Panc1 (cell line): ENCODE measurements at regions not wholly inside any gene's neighbourhood (a gene's known extent, or its start where the extent isn't known, plus 50 kb on each side); places are given as distances from the start of the nearest gene placed in this dataset.

ENCODE experiments used
- CTCF ChIP-seq: fragments of 450-650 bp; IDR thresholded peaks from 2 replicates; pipeline ENCODE4 v1.5.1; 2017; ENCODE audit warnings: mild to moderate bottlenecking
- POLR2AphosphoS5 ChIP-seq: IDR thresholded peaks from 2 replicates; pipeline ENCODE4 v1.6.1; 2012; ENCODE audit warnings: mild to moderate bottlenecking, low read depth, low read length, moderate library complexity
- REST ChIP-seq, 2 experiments: IDR thresholded peaks; 2 replicates each; pipeline ENCODE4 v1.6.1; 2011 to 2012; ENCODE audit warnings: low read depth in 2 of 2, control low read depth in 1 of 2, low read length in 1 of 2, mild to moderate bottlenecking in 1 of 2, moderate library complexity in 1 of 2; ENCODE audit not compliant: insufficient read depth in 1 of 2
- TCF7L2 ChIP-seq: IDR thresholded peaks from 2 replicates; pipeline ENCODE4 v1.6.1; 2011; ENCODE audit warnings: mild to moderate bottlenecking, low read depth, low read length, inconsistent platforms

GRCh38 chr6:86045038-86045437 lies 402.4 kb upstream of the SYNCRIP start:
- TF ChIP-seq CTCF (no peak), TCF7L2 (no peak), POLR2AphosphoS5 (no peak), REST (IDR thresholded peaks at IDR 0.05; ENCODE audit: insufficient read depth in 1 of 2, low read depth in 2 of 2, low read length in 1 of 2) (no peak)
